ENCODE measurements at regions not wholly inside any gene's neighbourhood (a gene's known extent, or its start where the extent isn't known, plus 50 kb on each side); places are given as distances from the start of the nearest gene placed in this dataset.
"Not testable (repeated sequence)": the region's sequence is repeated elsewhere in the genome, so short reads cannot be mapped to it uniquely, and the experiment has no call there.

DNA sequence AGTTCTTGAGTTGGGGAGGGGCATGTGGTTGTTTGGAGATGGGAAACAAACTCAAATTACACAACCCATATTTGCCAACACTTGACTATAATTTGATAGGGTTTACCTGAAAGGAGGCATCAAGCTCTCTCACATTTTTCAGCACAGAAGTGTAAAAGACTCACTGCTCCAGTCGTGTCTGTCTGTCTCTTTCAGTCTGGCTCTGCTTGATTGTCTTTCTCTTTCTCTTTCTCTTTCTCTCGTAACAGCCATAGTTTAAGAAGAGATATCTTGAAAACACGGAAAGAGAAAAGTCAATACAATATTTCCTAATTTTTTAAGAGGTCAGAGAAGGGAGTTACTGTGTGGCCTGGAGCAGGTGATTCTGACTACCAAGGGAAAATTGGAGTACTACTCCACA is 413.6 kb upstream of the CXorf51A start:
- no peak for ATAC-seq
- intact Hi-C loops (cut with DNase I, micrococcal nuclease): no loop called here

DNA sequence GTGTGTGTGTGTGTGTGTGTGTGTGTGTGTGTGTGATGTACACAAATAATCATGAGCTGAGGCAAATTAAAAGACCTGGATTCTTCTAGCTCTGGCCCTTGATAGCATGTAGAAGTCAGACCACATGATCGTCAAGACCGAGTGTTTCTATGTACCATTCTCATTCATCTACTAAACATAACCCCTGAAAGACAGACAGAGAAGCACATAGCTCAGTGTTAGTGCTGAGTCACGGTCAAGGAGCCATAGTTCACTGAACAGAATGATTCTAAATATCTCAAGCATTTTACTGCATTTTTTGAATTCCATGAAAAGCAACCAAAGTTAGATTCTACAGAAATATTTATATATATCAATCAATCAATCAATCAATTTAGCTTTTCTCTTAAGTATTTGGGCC is 412.3 kb upstream of the CXorf51A start:
- intact Hi-C loops (cut with DNase I, micrococcal nuclease): no loop called here
- no peak for ATAC-seq
- no peak for DNase-seq

More for the DNA sequence above, 413.6 kb upstream of the CXorf51A start:
- no peak for DNase-seq

GRCh38 chrX:147217334-147217733 is 402.8 kb upstream of the CXorf51A start:
- no peak for DNase-seq
- no peak for ATAC-seq
- intact Hi-C loops (cut with DNase I, micrococcal nuclease): no loop called here

DNA sequence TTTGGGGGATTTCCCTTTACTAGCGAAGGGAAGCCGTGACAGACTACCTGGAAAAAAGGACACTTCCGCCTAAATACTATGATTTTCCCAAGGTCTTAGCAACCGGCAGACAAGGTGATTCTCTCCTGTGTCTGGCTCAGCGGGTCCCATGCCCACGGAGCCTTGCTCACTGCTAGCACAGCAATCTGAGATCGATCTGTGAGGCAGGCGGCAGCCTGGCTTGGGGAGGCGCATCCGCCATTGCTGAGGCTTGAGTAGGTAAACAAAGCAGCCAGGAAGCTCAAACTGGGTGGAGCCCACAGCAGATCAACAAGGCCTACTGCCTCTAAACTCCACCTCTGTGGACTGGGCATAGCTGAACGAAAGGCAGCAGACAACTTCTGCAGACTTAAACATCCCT is 385.9 kb upstream of the CXorf51A start:
- ATAC-seq; intact Hi-C loops (cut with DNase I, micrococcal nuclease); DNase-seq: not testable (repeated sequence)

DNA sequence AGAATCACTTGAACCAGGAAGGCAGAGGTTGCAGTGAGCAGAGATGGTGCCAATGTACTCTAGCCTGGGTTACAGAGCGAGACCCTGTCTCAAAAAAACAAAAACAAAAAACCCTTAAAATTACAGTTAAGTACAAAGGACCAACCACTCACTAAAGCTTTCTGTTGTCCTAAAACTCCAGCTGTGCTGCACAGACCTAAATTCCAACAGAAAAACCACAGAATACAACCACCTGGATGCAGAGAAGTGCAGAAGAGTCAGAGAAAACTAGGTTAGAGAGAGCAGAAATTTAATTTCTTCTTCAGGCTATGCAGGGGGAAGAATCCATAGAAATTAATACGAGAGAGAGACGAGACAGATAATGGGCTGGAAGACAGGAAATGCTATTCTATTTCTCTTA is 376.8 kb upstream of the CXorf51A start:
- DNase-seq (no peak), ATAC-seq (no peak)
- intact Hi-C loops (cut with DNase I, micrococcal nuclease): no loop called here

DNA sequence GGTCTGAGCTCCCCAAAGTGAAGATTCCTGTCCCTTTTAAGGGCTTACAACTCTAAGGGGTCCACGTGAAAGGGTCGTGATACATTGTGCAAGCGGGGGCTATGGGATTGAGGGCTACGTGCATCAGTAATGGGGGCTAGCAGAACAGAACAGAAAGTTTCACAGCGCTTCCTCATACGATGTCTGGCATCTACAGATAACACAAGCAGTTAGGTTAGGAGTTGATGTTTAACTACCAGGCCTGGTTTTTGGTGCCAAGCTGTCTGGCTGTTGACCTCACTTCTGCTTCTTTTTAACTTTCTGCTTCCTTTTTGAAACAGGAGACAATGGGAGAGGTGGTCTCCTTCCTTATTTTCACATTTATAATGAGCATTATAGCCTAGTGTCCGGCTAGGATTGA is 368.6 kb upstream of the CXorf51A start:
- ATAC-seq (no peak), DNase-seq (no peak)
- intact Hi-C loops (cut with DNase I, micrococcal nuclease): no loop called here

DNA sequence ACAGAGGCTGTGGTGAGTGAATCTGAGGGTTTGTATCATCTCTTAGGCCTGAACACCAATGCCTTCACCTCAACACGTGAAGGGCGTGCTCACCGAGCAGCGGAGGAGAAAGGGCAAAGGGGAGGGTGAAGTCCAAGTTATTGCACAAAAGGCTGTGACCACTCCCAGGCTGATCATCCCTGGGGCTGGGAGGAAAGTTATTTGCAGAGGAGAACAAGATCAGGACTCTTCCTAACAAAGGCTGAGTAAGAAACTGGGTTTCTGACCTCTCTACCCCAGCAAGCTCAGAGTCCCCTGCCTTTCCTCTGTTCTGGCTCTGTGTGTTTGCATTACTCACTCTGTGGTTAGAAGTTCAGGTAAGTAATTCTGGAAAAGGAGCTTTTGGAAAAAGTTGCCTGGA is 366.3 kb upstream of the CXorf51A start:
- ATAC-seq (peak; percentile 56), DNase-seq (no peak)
- intact Hi-C loops (cut with DNase I, micrococcal nuclease): no loop called here

DNA sequence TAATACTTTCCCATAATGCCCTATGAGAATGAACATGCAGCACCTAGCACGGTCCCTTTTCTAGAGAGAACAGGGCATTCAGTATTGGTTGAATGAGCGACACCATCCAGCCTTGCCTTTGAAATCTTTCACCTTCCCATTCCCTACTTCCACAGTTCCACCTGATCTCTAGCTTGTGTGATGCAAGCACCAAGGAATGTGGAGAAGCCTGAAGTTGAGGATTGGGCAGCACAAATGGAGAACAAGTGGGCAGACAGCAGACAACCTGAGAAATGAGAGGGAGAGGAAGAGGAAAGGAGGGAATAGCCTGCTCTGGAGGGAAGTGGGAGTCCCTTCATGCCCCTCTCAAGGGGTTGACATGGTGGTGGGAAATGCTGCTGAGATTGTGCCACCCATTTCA is 365.1 kb upstream of the CXorf51A start:
- no peak for DNase-seq
- ATAC-seq: no peak
- intact Hi-C loops (cut with DNase I, micrococcal nuclease): no loop called here

DNA sequence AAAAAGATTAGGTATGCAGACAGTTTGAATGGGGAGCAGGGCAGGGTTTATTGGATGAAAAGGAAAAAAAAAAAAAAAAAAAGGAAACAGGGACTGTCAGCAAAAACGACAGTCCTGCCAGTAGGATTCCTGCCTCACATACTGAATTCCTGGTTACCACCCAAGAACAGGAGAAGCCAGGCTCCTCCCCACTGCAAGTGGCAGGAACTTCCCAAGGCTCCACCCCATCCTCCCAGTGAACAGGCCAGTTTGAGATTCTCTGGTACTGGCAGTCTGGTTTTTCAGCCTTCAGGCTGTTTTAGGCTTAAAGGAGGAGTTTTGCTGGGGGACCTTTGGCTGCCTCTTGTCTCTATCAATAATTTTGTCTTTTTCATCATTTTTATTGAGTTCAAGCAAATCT is 360.0 kb upstream of the CXorf51A start:
- intact Hi-C loops (cut with DNase I, micrococcal nuclease): no loop called here
- no peak for ATAC-seq
- no peak for DNase-seq

DNA sequence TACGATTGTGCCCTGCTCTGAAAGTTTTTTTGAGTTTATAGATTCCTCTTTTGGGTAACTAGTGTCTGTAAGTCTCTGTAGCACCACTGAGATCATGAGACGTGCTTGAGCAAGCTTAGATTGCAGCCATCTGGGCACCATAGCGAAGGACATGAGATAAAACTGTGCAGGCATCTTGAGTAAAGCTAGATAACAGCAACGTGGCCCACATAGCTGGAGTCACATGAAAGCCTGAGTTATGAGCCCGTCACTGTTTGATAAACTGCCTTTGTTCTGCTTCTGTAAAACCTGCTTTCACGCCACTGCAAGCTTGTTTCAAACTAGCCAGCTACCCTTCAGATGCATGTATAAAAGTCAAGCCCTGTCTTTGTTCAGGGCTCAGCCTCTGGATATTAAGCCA is 359.1 kb upstream of the CXorf51A start:
- intact Hi-C loops (cut with DNase I, micrococcal nuclease): no loop called here
- DNase-seq (no peak), ATAC-seq (no peak)

DNA sequence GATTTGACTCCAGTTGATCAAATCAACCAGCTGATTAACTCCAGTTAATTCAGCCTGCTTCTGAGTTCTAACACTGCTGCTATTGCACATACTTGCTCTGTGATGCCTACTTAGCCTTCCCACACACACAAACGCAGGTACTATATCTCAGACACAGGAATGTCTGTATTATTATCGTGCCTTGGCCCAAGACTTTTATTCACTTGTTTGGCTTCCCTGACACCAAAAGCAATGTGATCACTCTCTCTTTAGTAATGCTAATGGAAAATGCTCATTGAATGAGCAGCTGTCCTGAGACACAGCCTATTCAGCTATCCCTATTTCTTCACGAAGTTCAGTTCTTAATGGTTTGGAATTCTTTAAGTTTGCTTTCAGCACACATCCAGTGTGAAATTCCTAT is 356.4 kb upstream of the CXorf51A start:
- no peak for DNase-seq
- intact Hi-C loops (cut with DNase I, micrococcal nuclease): no loop called here
- ATAC-seq: no peak

Small RNAs in the stretch of these regions (microRNA-seq; reads per million reads assigned to microRNA genes)
- gene MIR513A1: 0 reads per million in 2 donors
- 0 reads per million in 2 donors for gene MIR513A2
- gene MIR513B: 0.53 to 1.4 reads per million in 2 donors
- 0 to 2.7 reads per million in 2 donors for gene MIR513C
